ENCODE measurements at regions not wholly inside any gene's neighbourhood (a gene's known extent, or its start where the extent isn't known, plus 50 kb on each side); places are given as distances from the start of the nearest gene placed in this dataset.

DNA sequence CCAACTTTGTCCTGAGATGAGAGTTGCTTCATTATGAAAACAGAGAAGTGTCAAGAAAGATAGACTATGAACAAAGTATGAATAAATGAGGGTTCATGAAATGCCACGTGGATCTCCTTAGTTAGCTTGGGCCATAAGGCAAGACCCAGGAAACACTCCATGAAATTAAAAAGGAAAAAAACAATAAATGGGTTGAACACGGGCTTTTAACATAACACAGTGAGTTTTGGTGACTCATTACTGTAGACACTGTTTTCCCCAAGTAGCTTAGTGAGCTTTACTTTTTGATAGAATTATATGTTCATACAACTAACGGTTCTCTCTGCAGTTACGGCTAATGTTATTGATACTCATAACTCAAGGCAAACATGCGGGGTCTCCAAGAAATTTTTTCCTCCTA, 265.0 kb downstream of the DHX15 start:
- no peak for TF ChIP-seq EZH2 (IDR thresholded peaks at IDR 0.05; ENCODE audit: borderline replicate concordance, low read length)
- TF ChIP-seq, protein P1, sequence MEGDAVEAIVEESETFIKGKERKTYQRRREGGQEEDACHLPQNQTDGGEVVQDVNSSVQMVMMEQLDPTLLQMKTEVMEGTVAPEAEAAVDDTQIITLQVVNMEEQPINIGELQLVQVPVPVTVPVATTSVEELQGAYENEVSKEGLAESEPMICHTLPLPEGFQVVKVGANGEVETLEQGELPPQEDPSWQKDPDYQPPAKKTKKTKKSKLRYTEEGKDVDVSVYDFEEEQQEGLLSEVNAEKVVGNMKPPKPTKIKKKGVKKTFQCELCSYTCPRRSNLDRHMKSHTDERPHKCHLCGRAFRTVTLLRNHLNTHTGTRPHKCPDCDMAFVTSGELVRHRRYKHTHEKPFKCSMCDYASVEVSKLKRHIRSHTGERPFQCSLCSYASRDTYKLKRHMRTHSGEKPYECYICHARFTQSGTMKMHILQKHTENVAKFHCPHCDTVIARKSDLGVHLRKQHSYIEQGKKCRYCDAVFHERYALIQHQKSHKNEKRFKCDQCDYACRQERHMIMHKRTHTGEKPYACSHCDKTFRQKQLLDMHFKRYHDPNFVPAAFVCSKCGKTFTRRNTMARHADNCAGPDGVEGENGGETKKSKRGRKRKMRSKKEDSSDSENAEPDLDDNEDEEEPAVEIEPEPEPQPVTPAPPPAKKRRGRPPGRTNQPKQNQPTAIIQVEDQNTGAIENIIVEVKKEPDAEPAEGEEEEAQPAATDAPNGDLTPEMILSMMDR (IDR thresholded peaks at IDR 0.05; ENCODE audit: low read length), result no peak
- no peaks in the 10 kb centered on the region for H3K9me3 ChIP-seq (ENCODE audit: low read length)
- H3K27ac ChIP-seq (ENCODE audit: low read depth, low read length, poor library complexity, severe bottlenecking), result no peak overlapping the region
- no peak overlapping the region for H3K9ac ChIP-seq (ENCODE audit: low read length)
- no peaks in the 10 kb centered on the region for H3K9me2 ChIP-seq (ENCODE audit: low read depth, low read length)
- no peaks in the 10 kb centered on the region for H3K79me2 ChIP-seq (ENCODE audit: insufficient read depth, low read length)
- H2AFZ ChIP-seq (ENCODE audit: low read length), result no peak overlapping the region
- no peaks in the 10 kb centered on the region for H3K27me3 ChIP-seq (ENCODE audit: insufficient read depth, low read length)
- no peaks in the 10 kb centered on the region for H3K36me3 ChIP-seq (ENCODE audit: insufficient read depth, low read length)
- H3K4me3 ChIP-seq (ENCODE audit: low read depth, low read length, poor library complexity, severe bottlenecking), result no peak overlapping the region
- no peaks in the 10 kb centered on the region for H4K20me1 ChIP-seq (ENCODE audit: insufficient read depth, low read length)
- H3K4me2 ChIP-seq (ENCODE audit: low read length), result no peak overlapping the region
- H3K4me1 ChIP-seq (ENCODE audit: insufficient read depth, low read length, severe bottlenecking), result no peaks in the 10 kb centered on the region
- no peaks in the 10 kb centered on the region for H3F3A ChIP-seq (ENCODE audit: insufficient read depth, low read length)

DNA sequence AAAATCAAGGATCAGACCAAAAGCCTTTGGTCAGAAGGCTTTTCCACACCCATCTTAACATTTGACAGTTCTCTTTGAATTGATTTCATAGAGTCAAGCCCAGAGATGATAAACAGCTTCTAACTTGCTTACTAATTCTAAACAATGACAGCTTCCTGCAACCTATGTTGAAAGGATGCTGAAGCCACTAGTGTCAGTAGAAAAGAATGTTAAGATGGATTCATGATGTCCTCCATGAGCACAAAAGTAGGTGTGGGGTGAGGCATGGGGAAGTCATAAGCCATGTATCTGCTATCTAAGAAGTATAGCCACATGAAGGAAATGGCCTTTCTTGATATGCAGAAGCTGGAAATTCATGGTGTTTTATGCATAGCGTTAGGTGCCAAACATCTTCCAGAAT, 269.3 kb downstream of the DHX15 start:
- no peaks in the 10 kb centered on the region for H3K4me1 ChIP-seq (ENCODE audit: insufficient read depth, low read length, severe bottlenecking)
- H3K79me2 ChIP-seq (ENCODE audit: insufficient read depth, low read length), result no peaks in the 10 kb centered on the region
- H3K27ac ChIP-seq (ENCODE audit: low read depth, low read length, poor library complexity, severe bottlenecking), result no peak overlapping the region
- H3K27me3 ChIP-seq (ENCODE audit: insufficient read depth, low read length), result no peaks in the 10 kb centered on the region
- H3K9me3 ChIP-seq (ENCODE audit: low read length), result no peaks in the 10 kb centered on the region
- H3K4me2 ChIP-seq (ENCODE audit: low read length), result no peak overlapping the region
- no peaks in the 10 kb centered on the region for H3K9me2 ChIP-seq (ENCODE audit: low read depth, low read length)
- no peaks in the 10 kb centered on the region for H4K20me1 ChIP-seq (ENCODE audit: insufficient read depth, low read length)
- H3F3A ChIP-seq (ENCODE audit: insufficient read depth, low read length), result no peaks in the 10 kb centered on the region
- no peak for TF ChIP-seq EZH2 (IDR thresholded peaks at IDR 0.05; ENCODE audit: borderline replicate concordance, low read length)
- TF ChIP-seq, protein P1 (IDR thresholded peaks at IDR 0.05; ENCODE audit: low read length), result no peak
- no peak overlapping the region for H3K9ac ChIP-seq (ENCODE audit: low read length)
- H3K36me3 ChIP-seq (ENCODE audit: insufficient read depth, low read length), result no peaks in the 10 kb centered on the region
- no peak overlapping the region for H3K4me3 ChIP-seq (ENCODE audit: low read depth, low read length, poor library complexity, severe bottlenecking)
- H2AFZ ChIP-seq (ENCODE audit: low read length), result no peak overlapping the region

DNA sequence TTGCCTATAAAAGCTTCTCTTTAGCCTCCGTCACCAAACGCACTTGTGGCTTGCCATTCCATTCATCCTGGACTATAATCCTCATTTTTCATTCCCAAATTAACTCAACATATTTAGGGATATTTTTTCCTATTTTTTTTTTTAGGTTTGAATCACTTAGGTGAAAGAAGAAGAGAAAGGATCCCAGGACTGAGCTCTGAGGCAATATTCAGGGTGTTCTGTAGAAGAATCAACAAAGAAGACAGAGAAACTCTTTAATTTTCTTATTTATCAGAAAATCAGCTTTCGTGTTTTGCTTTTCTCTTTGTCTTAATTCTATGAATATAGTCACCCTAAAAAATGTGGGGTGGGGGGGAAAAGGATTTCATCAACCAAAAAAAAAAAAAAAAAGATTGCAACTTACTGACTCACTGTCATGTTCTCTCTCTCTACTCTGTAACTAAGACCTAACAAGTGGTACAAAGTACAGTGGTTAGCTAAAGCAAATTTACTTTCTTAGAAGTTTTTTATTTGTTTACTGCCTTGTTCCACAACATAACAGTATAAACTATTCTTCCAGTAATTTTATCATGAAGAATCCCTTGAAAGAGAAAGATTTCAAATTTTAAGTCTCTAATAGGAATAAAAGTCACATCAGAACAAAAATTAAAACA, 272.0 kb downstream of the DHX15 start:
- H2AFZ ChIP-seq (ENCODE audit: low read length), result no peak overlapping the region
- no peaks in the 10 kb centered on the region for H3K79me2 ChIP-seq (ENCODE audit: insufficient read depth, low read length)
- no peak for TF ChIP-seq EZH2 (IDR thresholded peaks at IDR 0.05; ENCODE audit: borderline replicate concordance, low read length)
- TF ChIP-seq, protein P1 (IDR thresholded peaks at IDR 0.05; ENCODE audit: low read length), result no peak
- H3K4me1 ChIP-seq (ENCODE audit: insufficient read depth, low read length, severe bottlenecking), result no peaks in the 10 kb centered on the region
- H3F3A ChIP-seq (ENCODE audit: insufficient read depth, low read length), result no peaks in the 10 kb centered on the region
- H3K4me2 ChIP-seq (ENCODE audit: low read length), result no peak overlapping the region
- H3K36me3 ChIP-seq (ENCODE audit: insufficient read depth, low read length), result no peaks in the 10 kb centered on the region
- H3K27ac ChIP-seq (ENCODE audit: low read depth, low read length, poor library complexity, severe bottlenecking), result no peak overlapping the region
- no peaks in the 10 kb centered on the region for H3K27me3 ChIP-seq (ENCODE audit: insufficient read depth, low read length)
- no peaks in the 10 kb centered on the region for H4K20me1 ChIP-seq (ENCODE audit: insufficient read depth, low read length)
- no peaks in the 10 kb centered on the region for H3K9me3 ChIP-seq (ENCODE audit: low read length)
- no peaks in the 10 kb centered on the region for H3K9me2 ChIP-seq (ENCODE audit: low read depth, low read length)
- no peak overlapping the region for H3K4me3 ChIP-seq (ENCODE audit: low read depth, low read length, poor library complexity, severe bottlenecking)
- H3K9ac ChIP-seq (ENCODE audit: low read length), result no peak overlapping the region

All from OCI-LY1 (cell line).